Activated T-cell treated with anti-CD3 and anti-CD28 coated beads, Interleukin-2, amount 50 U/mL, for 24 hours (primary cell): ENCODE measurements at regions not wholly inside any gene's neighbourhood (a gene's known extent, or its start where the extent isn't known, plus 50 kb on each side); places are given as distances from the start of the nearest gene placed in this dataset.
"Not testable (repeated sequence)": the region's sequence is repeated elsewhere in the genome, so short reads cannot be mapped to it uniquely, and the experiment has no call there.

Source experiments
- DNase-seq: peaks from one replicate; pipeline ENCODE4 v3.0.0-alpha.2; 2020
- H3K27ac Mint-ChIP-seq: 2 replicates; pipeline ENCODE4 v1.8.0; 2020; ENCODE audit warnings: mild to moderate bottlenecking, mixed read lengths
- H3K27me3 Mint-ChIP-seq: 2 replicates; pipeline ENCODE4 v1.8.0; 2020; ENCODE audit warnings: mixed read lengths
- H3K36me3 Mint-ChIP-seq: 2 replicates; pipeline ENCODE4 v1.8.0; 2020; ENCODE audit warnings: low read depth, mixed read lengths
- H3K4me1 Mint-ChIP-seq: 2 replicates; pipeline ENCODE4 v1.8.0; 2020; ENCODE audit warnings: low read depth, mixed read lengths
- H3K4me3 Mint-ChIP-seq: 2 replicates; pipeline ENCODE4 v1.8.0; 2020; ENCODE audit warnings: mild to moderate bottlenecking, moderate library complexity, mixed read lengths
- H3K9me3 Mint-ChIP-seq: 2 replicates; pipeline ENCODE4 v1.8.0; 2020; ENCODE audit warnings: mixed read lengths

DNA sequence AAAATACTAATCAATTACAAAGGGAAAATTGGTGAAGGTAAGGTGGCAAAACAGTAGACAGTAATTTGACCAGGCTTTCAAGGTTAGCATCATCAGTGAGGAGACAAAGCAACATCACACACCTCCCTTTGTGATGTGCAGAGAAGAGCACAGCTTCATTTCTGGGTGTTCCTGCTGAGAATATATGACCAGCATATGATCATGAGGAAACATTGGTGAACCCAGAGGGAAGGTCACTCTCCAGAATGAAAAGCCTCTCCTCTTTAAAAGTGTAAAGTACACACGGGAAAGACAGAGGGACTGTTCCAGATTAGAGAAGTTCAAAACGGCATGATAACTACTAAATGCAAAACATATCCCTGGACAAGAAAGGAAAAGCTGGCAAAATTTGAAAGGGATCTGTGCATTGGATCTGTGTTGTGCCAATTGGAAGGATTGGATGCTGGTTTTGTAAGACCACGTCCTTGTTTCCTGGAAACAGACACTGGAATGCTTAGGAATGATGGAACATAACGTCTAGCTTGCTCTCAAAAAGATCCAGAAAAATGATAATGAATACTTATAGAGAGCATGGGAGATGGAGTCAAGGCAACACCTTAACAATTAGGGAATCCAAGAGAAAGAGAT is 80.6 kb upstream of the MITF start:
- Mint-ChIP-seq H3K4me3 (no peak overlapping the region), H3K4me1 (no peaks in the 10 kb centered on the region), H3K27me3 (no peaks in the 10 kb centered on the region), H3K36me3 (no peaks in the 10 kb centered on the region), H3K27ac (no peak overlapping the region), H3K9me3 (no peaks in the 10 kb centered on the region)
- DNase-seq = no peak

DNA sequence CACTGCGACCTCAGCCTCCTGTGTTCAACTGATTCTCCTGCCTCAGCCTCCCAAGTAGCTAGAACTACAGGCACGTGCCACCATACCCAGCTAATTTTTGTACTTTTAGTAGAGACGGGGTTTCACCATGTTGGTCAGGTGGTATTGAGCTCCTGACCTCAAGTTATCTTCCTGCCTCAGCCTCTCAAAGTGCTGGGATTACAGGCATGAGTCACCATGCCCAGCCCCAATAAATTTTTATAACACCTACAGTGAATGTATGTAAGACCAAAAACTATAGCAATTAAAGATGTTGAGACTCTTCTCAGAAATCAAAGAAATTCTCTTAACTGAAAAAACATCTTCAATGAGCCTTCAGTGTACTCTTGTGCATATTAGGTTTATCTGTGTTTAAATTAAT is 82.2 kb upstream of the MITF start:
- H3K4me3 Mint-ChIP-seq, DNase-seq, H3K36me3 Mint-ChIP-seq, H3K9me3 Mint-ChIP-seq, H3K27me3 Mint-ChIP-seq, H3K4me1 Mint-ChIP-seq, H3K27ac Mint-ChIP-seq: not testable (repeated sequence)

DNA sequence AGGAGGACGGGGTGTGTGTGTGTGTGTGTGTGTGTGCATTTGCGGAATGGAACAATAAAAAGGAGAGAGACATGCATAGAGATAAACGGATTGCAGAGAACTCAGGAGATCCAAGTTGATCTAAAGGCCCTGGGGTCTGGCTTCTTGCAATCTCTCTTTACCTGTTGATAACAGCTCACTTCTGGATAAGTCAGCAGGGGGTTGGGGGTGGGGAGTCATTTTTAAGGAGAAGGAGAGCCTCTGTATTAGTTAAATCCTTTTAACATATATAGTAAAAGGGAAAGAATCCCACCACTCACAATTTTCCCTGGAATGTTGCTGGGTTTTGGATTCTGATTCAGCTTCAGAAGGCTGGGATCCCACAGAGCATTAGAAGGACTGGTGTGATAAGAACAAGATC is 87.5 kb upstream of the MITF start:
- DNase-seq = no peak
- Mint-ChIP-seq H3K4me1 (no peaks in the 10 kb centered on the region), H3K4me3 (no peak overlapping the region), H3K9me3 (no peaks in the 10 kb centered on the region), H3K27me3 (peaks cover 2% of the 10 kb centered on the region), H3K27ac (no peak overlapping the region), H3K36me3 (no peaks in the 10 kb centered on the region)

DNA sequence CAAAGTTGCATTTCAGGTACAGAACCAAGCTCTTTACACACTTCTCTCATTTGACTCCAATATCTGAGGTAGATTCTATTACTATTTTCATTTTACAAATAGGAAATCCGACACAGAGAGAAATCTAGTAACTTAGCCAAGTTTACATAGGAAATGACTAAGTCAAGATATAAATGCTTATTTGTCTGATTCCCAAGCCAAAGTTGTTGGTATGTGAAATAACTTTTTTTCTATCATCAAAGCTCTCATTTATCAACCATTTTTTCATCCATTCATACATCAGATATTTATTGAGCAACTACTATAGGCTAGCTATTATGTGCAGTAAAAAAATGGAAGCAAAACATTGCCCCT is 89.2 kb upstream of the MITF start:
- H3K27me3 Mint-ChIP-seq = peaks cover 2% of the 10 kb centered on the region
- no peaks in the 10 kb centered on the region for H3K36me3 Mint-ChIP-seq
- no peak for DNase-seq
- no peak overlapping the region for H3K4me3 Mint-ChIP-seq
- H3K4me1 Mint-ChIP-seq = no peaks in the 10 kb centered on the region
- H3K9me3 Mint-ChIP-seq = no peaks in the 10 kb centered on the region
- H3K27ac Mint-ChIP-seq = no peak overlapping the region

DNA sequence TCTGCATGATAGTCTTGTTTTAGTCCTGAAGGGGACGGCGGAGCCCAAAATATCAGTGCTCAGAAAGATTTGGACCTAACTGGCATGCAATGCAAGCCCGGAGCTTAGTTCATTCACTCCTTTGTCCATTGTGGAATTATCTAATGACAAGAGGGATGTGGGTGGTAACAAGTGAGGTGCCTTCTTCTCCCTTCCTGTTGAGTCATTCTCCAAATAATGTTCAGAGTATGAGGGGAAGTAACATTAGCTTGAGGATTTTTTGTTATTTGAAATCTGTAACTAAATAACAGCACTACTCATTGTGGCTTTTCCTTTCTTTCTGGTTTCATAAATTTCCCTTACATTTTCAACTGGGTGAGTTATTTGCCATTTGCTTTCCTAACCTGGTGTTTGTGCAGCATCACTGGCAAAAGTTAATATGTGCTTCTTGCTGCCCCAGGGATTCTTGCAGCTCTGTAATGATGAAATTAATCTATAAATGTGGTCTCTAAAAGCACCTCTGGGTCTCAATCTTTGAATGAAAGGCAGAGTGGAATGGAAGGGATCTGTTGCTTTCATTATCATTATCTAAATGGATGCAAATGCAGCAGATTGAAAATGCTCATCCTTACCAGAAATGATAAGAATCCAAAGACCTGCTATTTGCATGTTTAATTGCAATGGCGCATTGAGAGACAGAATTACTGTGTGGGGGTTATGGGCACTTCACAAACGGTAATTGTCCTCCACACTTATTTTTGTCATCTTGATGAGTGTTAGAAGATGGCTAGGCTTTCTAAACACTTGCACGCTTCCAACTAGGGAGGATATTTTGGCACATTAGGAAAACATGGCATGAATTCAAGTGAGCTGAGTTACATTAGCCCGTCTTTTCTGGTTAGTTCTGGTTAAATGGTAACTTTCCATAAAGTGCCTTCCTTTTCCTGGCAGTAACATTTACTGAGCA is 89.9 kb upstream of the MITF start:
- no peak for DNase-seq

DNA sequence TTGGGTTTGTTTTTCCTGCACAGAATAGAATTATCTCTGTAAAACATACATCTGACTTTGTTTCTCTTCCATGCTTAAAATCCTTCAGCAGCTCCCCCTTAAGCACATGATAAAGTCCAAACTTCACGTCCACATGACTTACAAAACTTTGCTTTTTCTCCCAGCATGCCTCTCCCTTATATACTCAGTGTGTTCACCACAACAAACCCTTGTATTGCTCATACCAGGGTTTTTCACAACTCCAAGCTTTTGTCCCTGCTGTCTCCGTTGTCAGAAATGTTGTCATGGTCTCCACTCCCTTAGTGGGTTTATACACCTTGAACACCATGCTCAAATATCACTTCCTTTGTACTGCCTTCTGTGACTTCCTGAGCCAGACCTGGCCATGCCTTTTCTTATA is 91.1 kb upstream of the MITF start:
- peaks cover 2% of the 10 kb centered on the region for H3K27me3 Mint-ChIP-seq
- no peaks in the 10 kb centered on the region for H3K36me3 Mint-ChIP-seq
- no peak for DNase-seq
- H3K4me3 Mint-ChIP-seq = no peak overlapping the region
- H3K27ac Mint-ChIP-seq = no peak overlapping the region
- H3K4me1 Mint-ChIP-seq = no peaks in the 10 kb centered on the region
- no peaks in the 10 kb centered on the region for H3K9me3 Mint-ChIP-seq

More for the DNA sequence above, 89.9 kb upstream of the MITF start:
- Mint-ChIP-seq H3K4me3 (no peak overlapping the region), H3K9me3 (no peaks in the 10 kb centered on the region), H3K27ac (no peak overlapping the region), H3K36me3 (no peaks in the 10 kb centered on the region), H3K27me3 (peaks cover 2% of the 10 kb centered on the region), H3K4me1 (no peaks in the 10 kb centered on the region)

DNA sequence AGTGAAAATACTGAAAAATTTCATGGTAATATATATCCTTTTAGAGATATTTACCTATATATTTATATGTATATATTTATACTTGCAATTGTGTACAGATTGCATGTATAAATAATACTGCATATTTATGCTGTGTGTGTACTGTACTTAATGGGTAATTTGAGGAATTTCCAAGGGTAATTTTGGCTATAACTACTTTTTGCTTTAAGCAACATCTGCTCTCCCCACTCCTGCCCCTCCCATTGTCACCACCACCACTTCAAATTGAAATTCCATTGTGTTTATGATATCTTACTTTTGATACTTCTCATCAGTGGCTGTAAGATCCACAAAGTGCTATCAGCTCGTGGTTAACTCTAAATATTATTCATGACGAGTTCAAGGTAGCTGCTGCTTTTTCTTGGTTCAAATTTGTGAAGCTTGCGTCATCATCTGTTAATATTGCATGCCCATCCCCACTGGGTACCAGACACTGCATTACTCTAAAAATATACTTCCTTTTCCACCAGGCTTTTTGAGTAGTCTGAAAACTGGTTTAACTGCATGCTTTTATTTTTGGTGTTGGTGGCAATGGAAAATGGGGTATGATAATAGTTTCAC is 91.7 kb upstream of the MITF start:
- Mint-ChIP-seq H3K27ac (no peak overlapping the region), H3K4me3 (no peak overlapping the region), H3K36me3 (no peaks in the 10 kb centered on the region), H3K27me3 (peaks cover 2% of the 10 kb centered on the region), H3K9me3 (no peaks in the 10 kb centered on the region), H3K4me1 (no peaks in the 10 kb centered on the region)
- no peak for DNase-seq

DNA sequence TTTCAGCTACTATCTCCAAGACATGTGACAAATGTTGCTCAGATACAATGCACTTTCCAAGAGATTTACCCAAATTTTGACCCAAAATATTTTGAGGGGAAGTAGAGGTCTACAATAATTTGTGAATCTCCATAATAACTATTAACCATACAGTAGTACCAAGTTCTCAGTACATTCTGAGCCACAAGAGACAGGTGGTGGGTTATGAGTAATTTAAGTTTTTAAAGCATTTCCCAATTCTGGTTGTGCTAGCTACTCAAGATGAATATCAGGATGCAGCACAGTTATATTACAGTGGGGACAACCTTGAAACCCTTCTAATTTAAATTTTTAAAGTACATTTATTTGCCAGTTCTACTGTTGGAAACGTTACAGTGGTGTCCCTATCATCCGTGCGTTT is 92.2 kb upstream of the MITF start:
- no peak overlapping the region for H3K4me3 Mint-ChIP-seq
- no peak for DNase-seq
- H3K27me3 Mint-ChIP-seq = peaks cover 2% of the 10 kb centered on the region
- H3K9me3 Mint-ChIP-seq = no peaks in the 10 kb centered on the region
- no peak overlapping the region for H3K27ac Mint-ChIP-seq
- H3K4me1 Mint-ChIP-seq = no peaks in the 10 kb centered on the region
- no peaks in the 10 kb centered on the region for H3K36me3 Mint-ChIP-seq

DNA sequence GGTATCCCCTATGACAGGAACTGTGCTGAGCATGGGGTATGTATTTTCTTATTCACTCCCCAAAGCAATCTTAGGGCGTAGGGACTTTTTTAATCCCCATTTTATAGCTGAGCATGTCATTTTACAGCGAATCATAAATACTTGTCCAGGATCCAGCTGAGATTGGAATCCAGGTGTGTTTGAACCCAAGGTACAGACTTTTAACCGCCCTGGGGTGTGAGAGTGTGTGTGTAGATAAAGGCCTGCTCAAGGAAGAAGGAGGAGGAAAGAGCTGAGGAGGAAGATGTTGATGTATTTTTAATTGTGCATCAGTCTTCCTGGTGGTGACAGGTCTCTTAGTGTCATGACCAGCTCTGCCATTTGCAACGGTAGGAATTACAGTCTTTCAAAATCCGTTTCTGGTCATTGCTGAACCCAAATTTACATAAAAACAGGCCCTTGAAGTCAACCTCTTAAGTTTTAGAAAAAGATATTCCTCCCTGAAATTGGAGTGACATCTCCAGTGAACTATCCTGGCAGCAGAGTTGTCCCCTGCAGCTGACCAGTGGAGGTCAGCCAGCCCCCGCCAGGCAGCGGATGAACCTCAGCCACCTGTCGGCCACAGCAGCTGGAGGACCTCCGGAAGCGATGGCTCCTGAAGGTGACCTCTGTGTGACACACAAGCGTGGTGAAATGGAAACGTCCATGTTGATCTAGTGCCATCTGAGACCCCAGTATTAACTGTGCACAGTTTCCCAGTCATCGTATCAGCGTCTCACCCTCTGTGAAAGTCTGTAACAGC is 92.8 kb upstream of the MITF start:
- H3K27me3 Mint-ChIP-seq = peaks cover 2% of the 10 kb centered on the region
- no peak overlapping the region for H3K4me3 Mint-ChIP-seq
- H3K27ac Mint-ChIP-seq = no peak overlapping the region
- DNase-seq = no peak
- H3K4me1 Mint-ChIP-seq = no peaks in the 10 kb centered on the region
- no peaks in the 10 kb centered on the region for H3K36me3 Mint-ChIP-seq
- no peaks in the 10 kb centered on the region for H3K9me3 Mint-ChIP-seq

DNA sequence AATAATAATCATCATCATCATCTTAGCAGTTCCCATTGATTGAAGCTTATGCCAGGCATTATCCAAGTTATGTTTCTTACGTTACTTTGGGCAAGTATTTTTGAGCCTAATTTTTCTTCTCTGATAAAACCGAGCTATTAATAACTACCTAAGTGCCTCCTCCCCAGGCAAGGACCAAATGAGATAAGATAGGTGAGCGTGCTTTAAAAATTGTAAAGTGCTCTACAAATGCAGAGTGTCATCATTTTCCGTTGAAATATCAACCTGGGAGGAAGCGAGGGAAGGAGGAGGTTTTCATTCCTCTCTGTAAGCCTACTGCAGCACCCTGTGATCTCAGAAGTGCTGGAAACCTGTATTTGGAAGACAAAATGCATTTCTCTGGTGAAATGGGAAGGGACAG is 96.7 kb upstream of the MITF start:
- no peak overlapping the region for H3K4me3 Mint-ChIP-seq
- no peaks in the 10 kb centered on the region for H3K4me1 Mint-ChIP-seq
- no peaks in the 10 kb centered on the region for H3K36me3 Mint-ChIP-seq
- peaks cover 14% of the 10 kb centered on the region for H3K27me3 Mint-ChIP-seq
- H3K27ac Mint-ChIP-seq = no peak overlapping the region
- DNase-seq = no peak
- H3K9me3 Mint-ChIP-seq = peaks cover 8% of the 10 kb centered on the region

DNA sequence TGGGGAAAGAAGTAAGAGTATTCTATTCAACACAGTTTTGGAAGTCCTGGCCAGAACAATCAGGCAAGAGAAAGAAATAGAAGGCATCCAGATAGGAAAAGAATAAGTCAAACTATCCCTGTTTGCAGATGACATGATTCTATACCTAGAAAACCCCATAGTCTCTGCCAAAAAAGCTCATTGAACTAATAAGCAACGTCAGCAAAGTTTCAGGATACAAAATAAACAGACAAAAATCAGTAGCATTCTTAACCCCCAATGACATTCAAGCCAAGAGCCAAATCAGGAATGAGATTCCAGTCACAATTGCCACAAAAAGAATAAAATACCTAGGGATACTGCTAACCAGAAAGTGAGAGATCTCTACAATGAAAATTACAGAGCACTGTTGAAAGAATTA is 99.4 kb upstream of the MITF start:
- Mint-ChIP-seq H3K4me1 (no peaks in the 10 kb centered on the region), H3K27ac (no peak overlapping the region), H3K9me3 (peaks cover 9% of the 10 kb centered on the region), H3K4me3 (no peak overlapping the region), H3K36me3 (no peaks in the 10 kb centered on the region), H3K27me3 (peaks cover 15% of the 10 kb centered on the region)
- DNase-seq = no peak

DNA sequence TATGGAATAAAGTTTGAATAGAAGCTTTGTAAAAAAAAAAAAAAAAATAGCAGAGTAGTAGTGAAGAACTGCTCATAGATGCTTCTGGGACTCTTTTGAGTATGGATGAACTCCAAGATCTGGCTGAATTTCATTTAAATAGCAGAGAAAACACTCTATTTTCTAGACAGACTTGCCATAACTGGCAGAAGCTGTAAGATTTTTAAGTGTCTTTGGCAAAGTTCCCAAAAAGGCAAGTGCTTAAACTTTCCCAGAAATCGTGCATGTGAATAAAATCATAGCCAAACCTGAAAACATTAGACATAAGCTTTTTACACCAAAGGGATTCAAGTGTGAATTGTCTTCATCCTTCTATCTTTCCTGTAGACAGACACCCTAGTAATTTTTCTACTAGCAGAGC is 110.3 kb upstream of the MITF start:
- H3K27me3 Mint-ChIP-seq = no peaks in the 10 kb centered on the region

DNA sequence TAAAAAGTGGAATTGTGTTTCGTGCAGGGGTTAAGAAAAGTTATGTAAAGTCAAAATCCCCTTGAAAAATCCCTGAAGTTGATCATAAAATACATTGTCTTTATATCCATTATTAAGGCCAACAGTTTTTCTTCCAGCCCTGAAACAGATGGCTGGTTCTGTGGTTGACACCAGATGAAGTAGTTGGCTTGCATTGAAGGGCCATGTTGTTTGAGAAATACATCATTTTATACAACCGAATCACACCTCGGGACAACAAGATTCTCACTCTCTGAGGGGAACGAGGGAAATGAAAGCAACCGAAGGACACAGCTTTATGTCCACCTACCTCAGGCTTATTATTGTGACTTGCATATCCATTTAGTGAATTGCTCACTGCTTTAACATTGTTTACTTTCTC is 126.0 kb upstream of the MITF start:
- no peaks in the 10 kb centered on the region for H3K36me3 Mint-ChIP-seq
- no peaks in the 10 kb centered on the region for H3K4me1 Mint-ChIP-seq
- no peak for DNase-seq
- peaks cover 3% of the 10 kb centered on the region for H3K27me3 Mint-ChIP-seq
- no peak overlapping the region for H3K4me3 Mint-ChIP-seq
- peaks cover 3% of the 10 kb centered on the region for H3K9me3 Mint-ChIP-seq
- H3K27ac Mint-ChIP-seq = no peak overlapping the region

More for the DNA sequence above, 110.3 kb upstream of the MITF start:
- H3K27ac Mint-ChIP-seq = no peak overlapping the region
- H3K4me1 Mint-ChIP-seq = no peaks in the 10 kb centered on the region
- H3K4me3 Mint-ChIP-seq = no peak overlapping the region
- no peak for DNase-seq
- H3K9me3 Mint-ChIP-seq = peaks cover 17% of the 10 kb centered on the region
- H3K36me3 Mint-ChIP-seq = no peaks in the 10 kb centered on the region

DNA sequence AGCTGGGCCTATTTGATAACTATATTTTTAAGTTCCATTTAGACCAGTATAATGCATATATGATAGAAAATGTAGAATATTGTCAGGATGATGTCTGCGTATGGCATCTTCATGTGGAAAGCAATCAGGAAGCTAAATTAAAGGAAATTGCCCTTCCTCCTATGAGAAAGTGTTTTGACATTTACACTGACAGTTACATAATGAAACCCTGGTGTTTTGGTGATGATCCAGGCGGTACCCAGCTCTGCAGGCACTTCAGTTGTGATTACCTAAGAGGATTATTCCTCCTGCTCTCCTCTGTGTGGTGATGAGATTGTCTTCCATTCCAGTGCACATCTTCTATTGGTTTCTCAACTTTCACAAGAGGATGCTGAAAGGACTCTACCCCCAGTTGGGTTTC is 126.5 kb upstream of the MITF start:
- Mint-ChIP-seq H3K4me3 (no peak overlapping the region), H3K27me3 (peaks cover 3% of the 10 kb centered on the region), H3K4me1 (no peaks in the 10 kb centered on the region)

More for the DNA sequence above, 126.5 kb upstream of the MITF start:
- Mint-ChIP-seq H3K36me3 (no peaks in the 10 kb centered on the region), H3K27ac (no peak overlapping the region), H3K9me3 (peaks cover 3% of the 10 kb centered on the region)
- DNase-seq = no peak
